PFSK-1 (cell line): ENCODE measurements at regions not wholly inside any gene's neighbourhood (a gene's known extent, or its start where the extent isn't known, plus 50 kb on each side); places are given as distances from the start of the nearest gene placed in this dataset.

ENCODE experiments used
- FOXP2 ChIP-seq: optimal IDR thresholded peaks from 2 replicates; pipeline ENCODE3; 2011; ENCODE audit warnings: borderline replicate concordance, control low read depth, inconsistent platforms; ENCODE audit not compliant: insufficient read depth; ENCODE audit errors: extremely low read length, extremely low read depth
- POLR2AphosphoS5 ChIP-seq: IDR thresholded peaks from 2 replicates; pipeline ENCODE4 v1.6.1; 2012; ENCODE audit warnings: low read depth, mild to moderate bottlenecking, control low read depth, low read length, moderate library complexity
- REST ChIP-seq, 2 experiments: IDR thresholded peaks; 2 replicates each; pipeline versions ENCODE4 v1.6.1 to v1.8.0; 2011 to 2012; ENCODE audit warnings: low read depth in 2 of 2, low read length in 2 of 2, control low read depth in 1 of 2, inconsistent platforms in 1 of 2, mild to moderate bottlenecking in 1 of 2, moderate library complexity in 1 of 2; ENCODE audit not compliant: insufficient read depth in 1 of 2
- SIN3A ChIP-seq: IDR thresholded peaks from 2 replicates; pipeline ENCODE4 v1.6.1; 2012; ENCODE audit warnings: mild to moderate bottlenecking, low read length, moderate library complexity, borderline replicate concordance; ENCODE audit not compliant: insufficient read depth
- TAF1 ChIP-seq: IDR thresholded peaks from 2 replicates; pipeline ENCODE4 v1.6.1; 2012; ENCODE audit warnings: low read length, control low read depth, borderline replicate concordance; ENCODE audit not compliant: insufficient read depth

GRCh38 chr3:103706671-103707070, 1271.9 kb downstream of the ZPLD1 start:
- TF ChIP-seq REST (IDR thresholded peaks at IDR 0.05; ENCODE audit: insufficient read depth in 1 of 2, low read depth in 2 of 2, low read length in 2 of 2): no peak
- TF ChIP-seq SIN3A: no peak
- no peak for TF ChIP-seq TAF1
- TF ChIP-seq FOXP2: no peak
- no peak for TF ChIP-seq POLR2AphosphoS5

- TF ChIP-seq POLR2AphosphoS5 (no peak), TAF1 (no peak), REST (IDR thresholded peaks at IDR 0.05; ENCODE audit: insufficient read depth in 1 of 2, low read depth in 2 of 2, low read length in 2 of 2) (no peak), FOXP2 (no peak), SIN3A (no peak)
Observed at GRCh38 chr3:103711670-103712069, 1276.9 kb downstream of the ZPLD1 start.

GRCh38 chr3:103712320-103713008, 1277.6 kb downstream of the ZPLD1 start:
- TF ChIP-seq POLR2AphosphoS5: no peak
- TF ChIP-seq TAF1: no peak

GRCh38 chr3:103729547-103729946, 1294.7 kb downstream of the ZPLD1 start:
- TF ChIP-seq TAF1 (no peak), REST (IDR thresholded peaks at IDR 0.05; ENCODE audit: insufficient read depth in 1 of 2, low read depth in 2 of 2, low read length in 2 of 2) (no peak), FOXP2 (no peak), SIN3A (no peak), POLR2AphosphoS5 (no peak)

GRCh38 chr3:103730744-103731143, 1295.9 kb downstream of the ZPLD1 start:
- TF ChIP-seq FOXP2 (no peak), REST (IDR thresholded peaks at IDR 0.05; ENCODE audit: insufficient read depth in 1 of 2, low read depth in 2 of 2, low read length in 2 of 2) (no peak), SIN3A (no peak), POLR2AphosphoS5 (no peak), TAF1 (no peak)
